Spleen (tissue), 11 donors: ENCODE measurements at regions not wholly inside any gene's neighbourhood (a gene's known extent, or its start where the extent isn't known, plus 50 kb on each side); places are given as distances from the start of the nearest gene placed in this dataset.
"Not testable (repeated sequence)": the region's sequence is repeated elsewhere in the genome, so short reads cannot be mapped to it uniquely, and the experiment has no call there.

ENCODE experiments used
- DNase-seq: peaks from one replicate; pipeline ENCODE4 v3.0.0-alpha.2; 2020
- H3K27ac ChIP-seq, 8 donors: fragments of 200-600 bp; sonication (generic) in 7 of 8; 1 replicate in 4 of 8; 2 replicates in 4 of 8; pipeline versions ENCODE4 v1.5.0 to v1.8.0; 2016 to 2021; ENCODE audit warnings: inconsistent platforms in 4 of 8, mild to moderate bottlenecking in 4 of 8, moderate library complexity in 1 of 8
- H3K27me3 ChIP-seq, 7 donors: fragments of 200-600 bp; sonication (generic) in 6 of 7; replicated peaks in 1 of 7; 1 replicate in 4 of 7; 2 replicates in 3 of 7; pipeline versions ENCODE4 v1.5.0 to v1.8.0; 2016 to 2021; ENCODE audit warnings: inconsistent platforms in 3 of 7, mild to moderate bottlenecking in 1 of 7
- H3K36me3 ChIP-seq, 6 donors: fragments of 200-600 bp; sonication (generic) in 5 of 6; 1 replicate in 4 of 6; 2 replicates in 2 of 6; pipeline versions ENCODE4 v1.5.0 to v1.8.0; 2016 to 2021; ENCODE audit warnings: inconsistent platforms in 2 of 6
- H3K4me1 ChIP-seq, 6 donors: fragments of 200-600 bp; sonication (generic) in 5 of 6; 1 replicate in 3 of 6; 2 replicates in 3 of 6; pipeline versions ENCODE4 v1.5.0 to v1.8.0; 2016 to 2021; ENCODE audit warnings: inconsistent platforms in 3 of 6
- H3K4me3 ChIP-seq, 8 donors: fragments of 200-600 bp; sonication (generic) in 7 of 8; 1 replicate in 4 of 8; 2 replicates in 4 of 8; pipeline versions ENCODE4 v1.5.0 to v1.8.0; 2016 to 2021; ENCODE audit warnings: inconsistent platforms in 4 of 8, mild to moderate bottlenecking in 4 of 8, moderate library complexity in 2 of 8
- H3K9me3 ChIP-seq, 8 donors: fragments of 200-600 bp; sonication (generic) in 7 of 8; 1 replicate in 4 of 8; 2 replicates in 4 of 8; pipeline versions ENCODE4 v1.5.0 to v1.8.0; 2016 to 2021; ENCODE audit warnings: inconsistent platforms in 4 of 8
- POLR2A ChIP-seq, 3 donors: fragments of 450-650 bp; IDR thresholded peaks; one replicate each; pipeline ENCODE4 v1.5.1; 2017; ENCODE audit warnings: antibody characterized with exemption in 3 of 3, mild to moderate bottlenecking in 1 of 3
- POLR2AphosphoS5 ChIP-seq, 3 donors: sonication (generic); formaldehyde crosslinking; IDR thresholded peaks; one replicate each; pipeline ENCODE4 v1.5.1; 2017; ENCODE audit warnings: antibody characterized with exemption in 3 of 3
- WGBS, 5 donors: extraction: QIAGEN DNeasy Blood & Tissue Kit in 3 of 5; methylation state at CpG; one replicate each; pipeline versions ENCODE4 v1.1.5 to v1.1.7; 2013 to 2018; 5-methylcytosine and 5-hydroxymethylcytosine counted together
- intact Hi-C: fragments of 100-400 bp; cut with DNase I; formaldehyde crosslinking; loops from one replicate; pipeline ENCODE4 v1.15.0; 2023; ENCODE audit warnings: low total_unique reads
- TF ChIP-seq, protein P1 (sequence below), 11 experiments: fragments of 200-600 bp in 7 of 11; fragments of 450-650 bp in 4 of 11; sonication (generic) in 4 of 11; IDR thresholded peaks in 8 of 11; conservative IDR thresholded peaks in 3 of 11; 1 replicate in 7 of 11; 2 replicates in 4 of 11; pipeline versions ENCODE4 v1.4.0 to v1.8.0; 2016 to 2021; ENCODE audit warnings: antibody characterized with exemption in 11 of 11, inconsistent platforms in 4 of 11, mild to moderate bottlenecking in 1 of 11
- donor health status: healthy with polysubstance abuse.
- donor health status: DM: no; HTN: no; CAD: no; lungs with moderate emphysema.
- donor health status: DM: no; HTN: no; CAD: no.
- donor health status: Bipolar disorder and iron deficiency.
- donor health status: healthy.
- donor health status: DM: no; HTN: no; CAD: no.
- donor health status: DM: yes; HTN: yes; CAD: no.

DNA sequence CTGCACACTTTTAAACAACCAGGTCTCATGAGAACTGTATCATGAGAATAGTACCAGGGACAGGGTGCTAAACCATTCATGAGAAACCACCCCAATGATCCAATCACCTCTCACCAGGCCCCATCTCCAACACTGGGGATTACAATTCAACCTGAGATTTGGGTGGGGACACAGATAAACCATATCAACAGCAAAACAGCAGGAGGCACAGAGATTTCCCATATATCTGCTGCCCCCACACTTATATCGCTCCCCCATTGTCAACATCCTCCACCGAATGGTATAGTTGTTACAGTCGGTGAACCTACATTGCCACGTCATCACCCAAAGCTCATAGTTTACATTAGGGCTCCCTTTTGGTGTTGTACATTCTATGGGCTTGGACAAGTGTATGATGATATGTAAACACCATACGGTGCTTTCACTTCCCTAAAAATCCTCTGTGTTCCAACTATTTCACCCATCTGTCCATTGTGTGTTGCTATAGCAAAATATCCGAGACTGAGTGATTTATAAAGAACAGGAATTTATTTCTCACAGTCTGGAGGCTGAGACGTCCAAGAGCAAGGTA is 224.8 kb downstream of the FAM43A start:
- Histone ChIP-seq H3K27me3 (no peaks in the 10 kb centered on the region), H3K4me3 (no peak overlapping the region), H3K36me3 (no peaks in the 10 kb centered on the region), H3K9me3 (no peaks in the 10 kb centered on the region), H3K4me1 (peaks cover 0 to 8% (median 0%) of the 10 kb centered on the region in 6 donors), H3K27ac (no peak overlapping the region)
- DNase-seq, result no peak
- TF ChIP-seq, protein P1, sequence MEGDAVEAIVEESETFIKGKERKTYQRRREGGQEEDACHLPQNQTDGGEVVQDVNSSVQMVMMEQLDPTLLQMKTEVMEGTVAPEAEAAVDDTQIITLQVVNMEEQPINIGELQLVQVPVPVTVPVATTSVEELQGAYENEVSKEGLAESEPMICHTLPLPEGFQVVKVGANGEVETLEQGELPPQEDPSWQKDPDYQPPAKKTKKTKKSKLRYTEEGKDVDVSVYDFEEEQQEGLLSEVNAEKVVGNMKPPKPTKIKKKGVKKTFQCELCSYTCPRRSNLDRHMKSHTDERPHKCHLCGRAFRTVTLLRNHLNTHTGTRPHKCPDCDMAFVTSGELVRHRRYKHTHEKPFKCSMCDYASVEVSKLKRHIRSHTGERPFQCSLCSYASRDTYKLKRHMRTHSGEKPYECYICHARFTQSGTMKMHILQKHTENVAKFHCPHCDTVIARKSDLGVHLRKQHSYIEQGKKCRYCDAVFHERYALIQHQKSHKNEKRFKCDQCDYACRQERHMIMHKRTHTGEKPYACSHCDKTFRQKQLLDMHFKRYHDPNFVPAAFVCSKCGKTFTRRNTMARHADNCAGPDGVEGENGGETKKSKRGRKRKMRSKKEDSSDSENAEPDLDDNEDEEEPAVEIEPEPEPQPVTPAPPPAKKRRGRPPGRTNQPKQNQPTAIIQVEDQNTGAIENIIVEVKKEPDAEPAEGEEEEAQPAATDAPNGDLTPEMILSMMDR (IDR thresholded peaks at IDR 0.05 in 8 of 11, conservative IDR thresholded peaks at IDR 0.05 in 3 of 11), result no peak
- TF ChIP-seq POLR2AphosphoS5 (IDR thresholded peaks at IDR 0.05), result no peak
- TF ChIP-seq POLR2A (IDR thresholded peaks at IDR 0.05), result no peak
- intact Hi-C loops, result no loop called here
- 74 to 81% (median 79%) methylated on average over 7 of the region's 7 CpGs for WGBS, 5 donors

DNA sequence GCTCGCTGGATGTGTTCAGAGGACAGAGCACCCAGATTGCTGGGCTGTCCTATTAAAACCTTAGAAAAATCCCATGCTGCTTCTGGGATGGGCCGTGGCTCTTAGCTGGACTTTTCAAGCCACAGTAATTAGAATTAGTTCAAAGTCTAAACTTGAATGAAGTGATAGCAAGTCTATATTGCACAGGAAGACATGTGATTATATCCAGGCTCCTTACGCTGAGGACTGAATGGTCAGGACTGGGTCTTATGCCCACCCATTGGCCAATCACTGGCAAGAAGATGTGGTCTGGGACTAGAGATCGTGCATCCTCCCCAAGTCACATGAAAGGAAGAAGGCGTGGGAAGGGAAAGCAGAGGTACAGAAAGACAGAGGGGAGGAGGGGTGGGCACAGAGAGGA is 227.6 kb downstream of the FAM43A start:
- H3K27me3 ChIP-seq, result no peaks in the 10 kb centered on the region
- H3K4me1 ChIP-seq, result no peaks in the 10 kb centered on the region
- intact Hi-C loops, result no loop called here
- peaks cover 0 to 7% (median 2%) of the 10 kb centered on the region in 8 donors for H3K9me3 ChIP-seq
- no peak for DNase-seq
- H3K36me3 ChIP-seq, result no peaks in the 10 kb centered on the region
- no peak overlapping the region for H3K27ac ChIP-seq
- 79 to 92% (median 82%) methylated on average over 5 of the region's 5 CpGs for WGBS, 5 donors
- H3K4me3 ChIP-seq, result no peak overlapping the region
- no peak for TF ChIP-seq POLR2AphosphoS5 (IDR thresholded peaks at IDR 0.05)
- TF ChIP-seq POLR2A (IDR thresholded peaks at IDR 0.05), result no peak
- TF ChIP-seq, protein P1 (IDR thresholded peaks at IDR 0.05 in 8 of 11, conservative IDR thresholded peaks at IDR 0.05 in 3 of 11), result no peak

DNA sequence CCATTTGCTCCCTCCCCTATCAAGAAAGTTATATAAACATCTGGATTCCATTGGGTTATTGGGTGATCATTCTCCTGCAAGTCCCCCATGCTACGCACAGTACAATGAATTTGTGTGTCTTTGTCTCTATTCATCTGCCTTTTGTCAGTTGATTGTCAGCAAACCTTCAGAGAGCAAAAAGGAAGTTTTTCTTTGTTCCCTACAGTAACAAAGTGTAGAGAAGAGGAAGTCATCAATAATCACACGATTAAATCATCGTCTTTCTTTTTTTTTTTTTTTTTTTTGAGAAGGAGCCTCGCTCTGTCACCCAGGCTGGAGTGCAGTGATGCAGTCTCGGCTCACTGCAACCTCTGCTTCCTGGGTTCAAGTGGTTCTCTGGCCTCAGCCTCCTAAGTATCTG is 239.2 kb downstream of the FAM43A start:
- H3K27me3 ChIP-seq, H3K9me3 ChIP-seq, intact Hi-C loops, DNase-seq, H3K27ac ChIP-seq, H3K36me3 ChIP-seq, H3K4me3 ChIP-seq: not testable (repeated sequence)
- H3K4me1 ChIP-seq, result peaks cover 4 to 25% (median 13%) of the 10 kb centered on the region in 6 donors
- 15 to 33% (median 31%) methylated on average over 5 of the region's 5 CpGs for WGBS, 5 donors

DNA sequence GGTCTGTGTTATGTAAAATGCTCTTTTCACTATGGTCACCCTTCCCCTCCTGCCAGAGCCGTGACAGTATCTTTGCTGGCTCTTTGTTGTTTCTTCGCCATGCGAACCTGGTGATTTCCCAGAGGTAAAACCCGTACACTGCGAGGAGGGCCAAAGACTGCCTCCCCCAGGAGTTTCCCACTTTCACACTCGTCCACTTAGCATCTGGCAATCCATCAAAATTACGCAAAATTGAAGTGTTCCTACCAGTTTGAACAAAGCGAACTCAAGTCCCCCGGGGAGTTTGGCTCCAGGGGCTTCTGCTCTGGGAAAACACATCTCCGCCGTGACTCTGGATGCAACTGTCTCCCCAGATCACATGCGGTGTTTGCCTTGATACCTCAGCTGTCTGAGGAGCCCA is 239.9 kb downstream of the FAM43A start:
- no peak for DNase-seq
- Histone ChIP-seq H3K9me3 (no peaks in the 10 kb centered on the region), H3K27ac (no peak overlapping the region), H3K36me3 (no peaks in the 10 kb centered on the region), H3K4me1 (peaks cover 4 to 32% (median 20%) of the 10 kb centered on the region in 6 donors), H3K27me3 (no peaks in the 10 kb centered on the region), H3K4me3 (no peak overlapping the region)
- TF ChIP-seq POLR2AphosphoS5 (IDR thresholded peaks at IDR 0.05), result no peak
- TF ChIP-seq POLR2A (IDR thresholded peaks at IDR 0.05), result no peak
- TF ChIP-seq, protein P1 (IDR thresholded peaks at IDR 0.05 in 8 of 11, conservative IDR thresholded peaks at IDR 0.05 in 3 of 11), result no peak
- 79 to 89% (median 81%) methylated on average over 12 of the region's 12 CpGs for WGBS, 5 donors
- intact Hi-C loops, result no loop called here

DNA sequence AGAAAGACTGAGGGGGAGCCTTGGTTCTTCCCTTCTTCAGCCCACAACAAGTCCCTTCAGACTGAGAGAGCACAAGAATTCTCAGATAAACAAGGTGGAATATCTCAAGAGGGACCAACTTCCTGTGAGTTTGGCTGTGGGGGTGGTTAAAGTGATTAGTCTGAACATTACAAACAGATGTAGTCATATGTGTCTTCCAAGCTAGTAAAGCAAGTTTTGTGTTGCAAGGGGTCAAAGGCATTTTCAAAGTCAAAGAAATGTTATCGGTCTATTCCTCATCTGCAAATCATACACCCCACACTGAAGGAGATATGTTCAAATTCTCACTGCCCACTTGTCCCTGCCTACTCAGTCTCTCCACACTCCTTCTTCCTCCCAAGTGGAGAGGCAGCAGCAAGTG is 242.5 kb downstream of the FAM43A start:
- Histone ChIP-seq H3K4me1 (peaks cover 11 to 49% (median 36%) of the 10 kb centered on the region in 6 donors), H3K9me3 (no peaks in the 10 kb centered on the region), H3K4me3 (no peak overlapping the region), H3K27ac (peak overlapping the region in 6 of 8 donors; percentile 72 to 85 (median 82)), H3K36me3 (no peaks in the 10 kb centered on the region), H3K27me3 (no peaks in the 10 kb centered on the region)
- no peak for TF ChIP-seq POLR2AphosphoS5 (IDR thresholded peaks at IDR 0.05)
- TF ChIP-seq, protein P1 (IDR thresholded peaks at IDR 0.05 in 8 of 11, conservative IDR thresholded peaks at IDR 0.05 in 3 of 11), result no peak
- TF ChIP-seq POLR2A (IDR thresholded peaks at IDR 0.05), result no peak
- 0 to 62% (median 40%) methylated on average over 1 of the region's 1 CpG for WGBS, 5 donors
- intact Hi-C loops, result no loop called here
- no peak for DNase-seq
